B cell (primary cell): ENCODE measurements at regions not wholly inside any gene's neighbourhood (a gene's known extent, or its start where the extent isn't known, plus 50 kb on each side); places are given as distances from the start of the nearest gene placed in this dataset.

Experiments used
- ATAC-seq: fragments of 200-7000 bp; cut with Tn5 transposase; one replicate; pipeline ENCODE4 v1.10.0; 2021; ENCODE audit warnings: low read depth, mild to moderate bottlenecking, moderate number of reproducible peaks, moderate library complexity
- CTCF ChIA-PET: fragments of 350-600 bp; sonication (Branson Sonifier 250); formaldehyde crosslinking; loops from one replicate; lab custom pipeline; 2021; ENCODE audit warnings: antibody characterized with exemption, inconsistent platforms; lab: Charles Lee
- POLR2A ChIA-PET: fragments of 350-600 bp; sonication (Branson Sonifier 250); formaldehyde crosslinking; loops from one replicate; lab custom pipeline; 2021; ENCODE audit warnings: antibody characterized with exemption; lab: Charles Lee
- DNase-seq: peaks from one replicate; pipeline ENCODE4 v3.0.0; 2013
- H2AFZ ChIP-seq: 2 replicates; pipeline ENCODE4 v1.6.1; 2012; ENCODE audit warnings: mild to moderate bottlenecking, low read depth, low read length; ENCODE audit not compliant: insufficient read depth, poor library complexity, severe bottlenecking
- H3K27ac ChIP-seq, 2 donors: 1 replicate in 1 of 2; 2 replicates in 1 of 2; pipeline ENCODE4 v1.5.1; 2012 to 2013; ENCODE audit warnings: low read length in 2 of 2, mild to moderate bottlenecking in 2 of 2, moderate library complexity in 1 of 2
- H3K27me3 ChIP-seq, 4 experiments: fragments of 200-600 bp in 1 of 4; sonication (generic) in 1 of 4; replicated peaks in 1 of 4; 1 replicate in 2 of 4; 2 replicates in 2 of 4; pipeline versions ENCODE4 v1.6.1 to v1.7.0; 2013 to 2016; ENCODE audit warnings: low read length in 3 of 4, mild to moderate bottlenecking in 2 of 4, mixed read lengths in 1 of 4, moderate library complexity in 1 of 4; ENCODE audit not compliant: insufficient read depth in 4 of 4, control insufficient read depth in 3 of 4; ENCODE audit errors: control extremely low read depth in 1 of 4
- H3K36me3 ChIP-seq, 2 experiments: replicated peaks in 1 of 2; 1 replicate in 1 of 2; 2 replicates in 1 of 2; pipeline versions ENCODE4 v1.6.1 to v1.7.1; 2013; ENCODE audit warnings: low read length in 1 of 2; ENCODE audit not compliant: insufficient read depth in 2 of 2, control insufficient read depth in 1 of 2; ENCODE audit errors: control extremely low read depth in 1 of 2, extremely low read depth in 1 of 2
- H3K4me1 ChIP-seq, 2 donors: fragments of 200-600 bp in 1 of 2; sonication (generic) in 1 of 2; 1 replicate in 1 of 2; 2 replicates in 1 of 2; pipeline versions ENCODE4 v1.5.1 to v1.6.1; 2013 to 2017; ENCODE audit warnings: low read length in 2 of 2; ENCODE audit not compliant: control insufficient read depth in 2 of 2, insufficient read depth in 2 of 2
- H3K4me2 ChIP-seq: replicated peaks from 2 replicates; pipeline ENCODE3; 2012; ENCODE audit warnings: mild to moderate bottlenecking, low read depth, low read length; ENCODE audit not compliant: poor library complexity, severe bottlenecking
- H3K4me3 ChIP-seq, 5 experiments: fragments of 200-600 bp in 1 of 5; sonication (generic) in 1 of 5; 1 replicate in 3 of 5; 2 replicates in 2 of 5; pipeline versions ENCODE4 v1.5.1 to v1.7.0; 2011 to 2016; ENCODE audit warnings: low read length in 4 of 5, mild to moderate bottlenecking in 4 of 5, low read depth in 2 of 5, control low read depth in 1 of 5, moderate library complexity in 1 of 5; ENCODE audit not compliant: insufficient read depth in 1 of 5; ENCODE audit errors: control extremely low read depth in 1 of 5, extremely low read depth in 1 of 5
- H3K79me2 ChIP-seq: fragments of 200-600 bp; sonication (generic); one replicate; pipeline ENCODE4 v1.6.0; 2016; ENCODE audit warnings: low read length; ENCODE audit not compliant: control insufficient read depth, insufficient read depth
- H3K9ac ChIP-seq: fragments of 200-600 bp; sonication (generic); 2 replicates; pipeline ENCODE4 v1.6.1; 2017; ENCODE audit warnings: mild to moderate bottlenecking, low read length, moderate library complexity
- H3K9me3 ChIP-seq, 3 donors: one replicate each; pipeline versions ENCODE4 v1.6.1 to v1.7.1; 2013; ENCODE audit warnings: low read length in 2 of 3; ENCODE audit not compliant: control insufficient read depth in 2 of 3, insufficient read depth in 1 of 3; ENCODE audit errors: control extremely low read depth in 1 of 3
- H4K20me1 ChIP-seq: 2 replicates; pipeline ENCODE4 v1.6.0; 2012; ENCODE audit warnings: mild to moderate bottlenecking, low read length; ENCODE audit not compliant: insufficient read depth, control insufficient read depth, poor library complexity, severe bottlenecking
- H3K27ac Mint-ChIP-seq: one replicate; pipeline ENCODE4 v1.8.0; 2021; ENCODE audit warnings: mixed read lengths
- H3K27me3 Mint-ChIP-seq: one replicate; pipeline ENCODE4 v1.8.0; 2021; ENCODE audit warnings: mixed read lengths
- H3K4me1 Mint-ChIP-seq: one replicate; pipeline ENCODE4 v1.8.0; 2021; ENCODE audit warnings: mixed read lengths
- H3K4me3 Mint-ChIP-seq: one replicate; pipeline ENCODE4 v1.8.0; 2021; ENCODE audit warnings: mixed read lengths
- H3K9me3 Mint-ChIP-seq: one replicate; pipeline ENCODE4 v1.8.0; 2022; ENCODE audit warnings: mixed read lengths; ENCODE audit not compliant: insufficient read depth
- EZH2 ChIP-seq: IDR thresholded peaks from 2 replicates; pipeline ENCODE4 v1.6.1; 2012; ENCODE audit warnings: borderline replicate concordance, low read depth, mild to moderate bottlenecking, moderate library complexity, low read length; ENCODE audit not compliant: insufficient read depth, poor library complexity, severe bottlenecking
- WGBS: methylation state at CpG from one replicate; pipeline ENCODE4 v1.1.5; 2013; ENCODE audit warnings: missing lambda C conversion rate; ENCODE audit not compliant: insufficient coverage; 5-methylcytosine and 5-hydroxymethylcytosine counted together
- intact Hi-C: fragments of 100-400 bp; cut with micrococcal nuclease; formaldehyde crosslinking; loops from one replicate; pipeline ENCODE4 v1.10.0; 2022
- TF ChIP-seq, protein P1 (sequence below): fragments of 200-600 bp; IDR thresholded peaks from one replicate; pipeline ENCODE4 v1.8.0; 2022; ENCODE audit warnings: antibody characterized with exemption, mild to moderate bottlenecking

GRCh38 chr19:28744943-28745342 is 468.0 kb downstream of the UQCRFS1 start:
- intact Hi-C loops: no loop called here
- Histone ChIP-seq H3K4me2 (no peak overlapping the region), H3K4me3 (no peak overlapping the region), H3K4me1 (no peaks in the 10 kb centered on the region), H3K9me3 (peaks cover 0 to 13% (median 0%) of the 10 kb centered on the region in 3 donors), H2AFZ (no peak overlapping the region), H3K79me2 (no peaks in the 10 kb centered on the region), H3K9ac (no peak overlapping the region), H3K36me3 (no peaks in the 10 kb centered on the region), H4K20me1 (no peaks in the 10 kb centered on the region), H3K27ac (no peak overlapping the region), H3K27me3 (no peaks in the 10 kb centered on the region)
- POLR2A ChIA-PET: no interaction called here
- WGBS: 75% methylated on average over 6 of the region's 6 CpGs
- TF ChIP-seq, protein P1, sequence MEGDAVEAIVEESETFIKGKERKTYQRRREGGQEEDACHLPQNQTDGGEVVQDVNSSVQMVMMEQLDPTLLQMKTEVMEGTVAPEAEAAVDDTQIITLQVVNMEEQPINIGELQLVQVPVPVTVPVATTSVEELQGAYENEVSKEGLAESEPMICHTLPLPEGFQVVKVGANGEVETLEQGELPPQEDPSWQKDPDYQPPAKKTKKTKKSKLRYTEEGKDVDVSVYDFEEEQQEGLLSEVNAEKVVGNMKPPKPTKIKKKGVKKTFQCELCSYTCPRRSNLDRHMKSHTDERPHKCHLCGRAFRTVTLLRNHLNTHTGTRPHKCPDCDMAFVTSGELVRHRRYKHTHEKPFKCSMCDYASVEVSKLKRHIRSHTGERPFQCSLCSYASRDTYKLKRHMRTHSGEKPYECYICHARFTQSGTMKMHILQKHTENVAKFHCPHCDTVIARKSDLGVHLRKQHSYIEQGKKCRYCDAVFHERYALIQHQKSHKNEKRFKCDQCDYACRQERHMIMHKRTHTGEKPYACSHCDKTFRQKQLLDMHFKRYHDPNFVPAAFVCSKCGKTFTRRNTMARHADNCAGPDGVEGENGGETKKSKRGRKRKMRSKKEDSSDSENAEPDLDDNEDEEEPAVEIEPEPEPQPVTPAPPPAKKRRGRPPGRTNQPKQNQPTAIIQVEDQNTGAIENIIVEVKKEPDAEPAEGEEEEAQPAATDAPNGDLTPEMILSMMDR: no peak
- no peak for TF ChIP-seq EZH2
- CTCF ChIA-PET: no interaction called here
- Mint-ChIP-seq H3K27me3 (no peaks in the 10 kb centered on the region), H3K4me1 (no peaks in the 10 kb centered on the region), H3K27ac (no peak overlapping the region), H3K4me3 (no peak overlapping the region), H3K9me3 (no peaks in the 10 kb centered on the region)
- DNase-seq: no peak
- ATAC-seq: no peak

GRCh38 chr19:28744014-28744413 is 468.9 kb downstream of the UQCRFS1 start:
- no peak overlapping the region for H3K9ac ChIP-seq
- Mint-ChIP-seq H3K4me3 (no peak overlapping the region), H3K27ac (no peak overlapping the region), H3K27me3 (no peaks in the 10 kb centered on the region), H3K4me1 (no peaks in the 10 kb centered on the region), H3K9me3 (no peaks in the 10 kb centered on the region)
- no peak overlapping the region for H3K4me3 ChIP-seq
- ChIA-PET POLR2A (no interaction called here), CTCF (no interaction called here)
- no peaks in the 10 kb centered on the region for H4K20me1 ChIP-seq
- H2AFZ ChIP-seq: no peak overlapping the region
- no peaks in the 10 kb centered on the region for H3K4me1 ChIP-seq
- peaks cover 0 to 8% (median 0%) of the 10 kb centered on the region in 3 donors for H3K9me3 ChIP-seq
- H3K4me2 ChIP-seq: no peak overlapping the region
- ATAC-seq (no peak), DNase-seq (no peak)
- H3K27ac ChIP-seq: no peak overlapping the region
- no peaks in the 10 kb centered on the region for H3K79me2 ChIP-seq
- TF ChIP-seq, protein P1: no peak
- no peak for TF ChIP-seq EZH2
- no peaks in the 10 kb centered on the region for H3K27me3 ChIP-seq
- intact Hi-C loops: no loop called here
- no peaks in the 10 kb centered on the region for H3K36me3 ChIP-seq
